ENCODE measurements at regions not wholly inside any gene's neighbourhood (a gene's known extent, or its start where the extent isn't known, plus 50 kb on each side); places are given as distances from the start of the nearest gene placed in this dataset.

DNA sequence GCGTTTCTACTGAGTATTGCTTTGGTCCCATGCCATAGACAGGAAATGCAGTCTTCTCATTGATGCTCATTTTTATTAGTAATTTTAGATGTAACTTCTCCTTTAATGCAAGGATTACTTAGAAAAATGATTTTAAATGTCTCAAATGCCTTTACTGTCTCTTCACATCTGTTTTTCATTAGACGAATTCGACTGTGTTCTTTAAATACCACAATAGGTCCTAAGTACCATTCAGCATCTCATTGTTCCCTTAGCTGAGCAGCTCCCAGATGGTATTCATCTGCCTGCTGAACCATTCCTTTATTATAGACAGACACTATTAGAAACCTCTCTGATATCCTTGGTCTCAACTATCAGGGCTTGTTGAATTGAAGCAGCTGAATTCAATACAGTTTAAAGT, 113.6 kb downstream of the LSMEM1 start:
- DNase-seq: no peak

DNA sequence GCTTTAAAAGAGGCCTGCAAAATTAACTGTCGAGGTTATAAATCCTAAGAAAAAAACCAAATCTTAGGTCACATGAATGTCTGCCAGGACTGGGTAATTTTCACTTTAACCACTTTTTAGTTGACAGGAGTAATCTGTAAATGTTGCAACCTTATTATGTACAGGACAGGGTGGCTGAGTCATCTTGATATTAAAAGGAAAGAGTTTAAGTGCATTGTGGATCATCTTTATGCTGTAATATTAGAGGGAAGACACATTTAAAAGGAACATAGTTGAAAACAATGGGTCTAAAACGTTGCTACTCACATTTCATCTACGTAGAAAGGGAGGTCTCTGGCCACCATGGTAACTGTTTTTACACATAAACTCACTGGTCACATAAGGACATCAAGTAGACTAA, 115.5 kb downstream of the LSMEM1 start:
- no peak for DNase-seq

DNA sequence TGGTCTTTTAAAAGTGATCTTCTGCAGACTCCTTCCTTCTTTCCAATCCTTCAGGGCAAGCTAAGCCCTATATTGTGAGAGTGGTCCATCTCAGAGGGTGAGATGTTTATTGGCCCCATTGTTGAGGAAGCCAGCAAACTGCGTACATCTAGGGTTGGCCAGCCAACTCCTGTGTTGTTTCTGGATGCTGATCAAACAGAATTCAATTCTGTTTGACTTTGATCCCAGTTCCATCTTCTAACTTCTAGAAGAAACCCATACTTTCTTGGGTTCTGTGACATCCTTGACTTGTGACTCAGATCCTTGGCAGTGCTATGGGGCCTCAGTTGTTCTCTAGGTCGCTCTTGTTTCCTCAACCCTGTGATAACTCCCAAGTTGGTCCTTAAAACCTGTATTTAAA, 116.2 kb downstream of the LSMEM1 start:
- no peak for DNase-seq

DNA sequence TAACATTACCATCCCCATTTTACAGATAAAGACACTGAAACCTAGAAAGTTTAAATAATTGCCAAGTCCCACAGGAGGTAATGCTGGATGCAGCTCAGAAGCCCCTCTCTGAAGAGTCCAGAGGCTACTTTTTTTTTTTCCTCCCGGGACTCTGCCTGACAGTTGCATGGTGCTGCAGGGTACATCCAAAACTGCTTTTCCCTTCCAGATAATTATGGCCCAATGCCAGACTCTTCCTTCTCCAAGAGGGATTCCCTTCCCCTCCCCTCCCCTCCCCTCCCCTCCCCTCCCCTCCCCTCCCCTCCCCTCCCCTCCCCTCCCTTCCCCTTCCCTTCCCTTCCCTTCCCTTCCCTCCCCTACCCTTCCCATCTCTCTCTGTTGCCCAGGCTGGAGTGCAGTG, 122.9 kb downstream of the LSMEM1 start:
- no peak for DNase-seq

DNA sequence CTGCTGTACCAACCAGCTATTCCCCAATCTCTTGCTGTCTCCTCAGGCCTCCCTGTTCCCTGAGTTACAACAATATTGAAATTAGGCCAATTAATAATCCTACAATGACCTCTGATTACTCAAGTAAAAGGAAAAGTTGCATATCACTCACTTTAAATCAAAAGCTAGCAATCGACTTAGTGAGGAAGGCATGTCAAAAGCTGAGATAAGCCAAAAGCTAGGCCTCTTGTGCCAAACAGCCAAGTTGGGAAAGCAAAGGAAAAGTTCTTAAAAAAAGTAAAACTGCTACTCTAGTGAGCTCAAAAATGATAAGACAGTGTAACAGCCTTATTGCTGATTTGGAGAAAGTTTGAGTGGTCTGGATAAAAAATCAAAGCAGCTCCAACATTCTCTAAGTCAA, 129.8 kb downstream of the LSMEM1 start:
- DNase-seq: no peak

DNA sequence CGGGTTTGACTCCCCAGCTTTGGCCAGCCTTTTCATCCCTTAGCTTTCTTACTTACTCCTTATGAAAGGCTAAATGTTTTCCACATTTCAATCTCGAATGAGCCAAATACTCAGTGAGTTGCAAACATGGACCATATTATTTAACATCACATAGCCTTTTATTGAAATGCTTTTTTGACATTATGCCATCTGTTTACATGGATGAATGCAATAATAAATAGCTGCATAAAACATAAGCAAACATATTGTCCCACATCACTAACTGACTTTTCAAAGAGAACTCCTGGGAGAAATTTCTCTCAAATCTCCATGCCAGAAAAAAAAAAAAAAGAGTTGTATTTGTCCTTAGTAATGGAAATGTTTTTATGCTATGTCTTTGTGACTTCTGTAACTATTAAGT, 134.9 kb downstream of the LSMEM1 start:
- no peak for DNase-seq

DNA sequence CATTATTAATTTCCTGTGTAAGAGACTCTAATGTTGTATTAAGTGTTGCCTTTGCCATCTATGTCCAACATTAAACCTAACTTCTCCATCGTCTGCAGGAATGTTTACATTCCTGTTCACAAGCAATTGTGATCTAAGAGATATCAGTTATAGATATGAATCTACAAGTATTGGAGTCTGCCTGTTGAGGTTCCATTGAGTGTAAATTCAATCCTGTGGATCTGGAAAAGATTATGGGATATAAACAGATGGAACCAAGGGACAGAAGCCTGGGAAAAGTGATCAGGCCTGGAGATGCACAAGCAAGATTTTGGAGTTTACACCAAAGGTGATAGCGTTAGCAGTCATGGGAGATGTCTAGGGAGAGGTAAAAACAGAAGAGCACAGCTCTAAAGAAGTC, 135.5 kb downstream of the LSMEM1 start:
- DNase-seq: no peak

DNA sequence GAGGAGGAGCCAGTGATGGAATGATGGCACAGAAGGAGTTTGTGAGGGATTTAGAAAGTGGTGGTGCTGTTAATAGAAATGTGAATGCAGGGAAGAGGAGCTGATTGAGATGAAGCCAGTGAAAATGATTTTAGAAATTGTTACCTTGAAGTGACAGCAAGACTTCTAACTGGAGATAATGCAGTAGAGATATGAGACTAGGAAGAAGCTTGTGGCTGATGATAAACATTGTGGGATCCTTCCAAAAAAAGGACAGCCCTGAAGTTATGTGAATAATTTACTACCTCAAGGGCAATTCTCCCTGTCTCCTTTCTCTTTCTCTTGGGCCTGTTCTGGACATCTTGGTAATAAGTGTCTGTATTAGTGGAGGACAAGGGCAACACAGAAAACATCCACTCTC, 138.6 kb downstream of the LSMEM1 start:
- DNase-seq: no peak

DNA sequence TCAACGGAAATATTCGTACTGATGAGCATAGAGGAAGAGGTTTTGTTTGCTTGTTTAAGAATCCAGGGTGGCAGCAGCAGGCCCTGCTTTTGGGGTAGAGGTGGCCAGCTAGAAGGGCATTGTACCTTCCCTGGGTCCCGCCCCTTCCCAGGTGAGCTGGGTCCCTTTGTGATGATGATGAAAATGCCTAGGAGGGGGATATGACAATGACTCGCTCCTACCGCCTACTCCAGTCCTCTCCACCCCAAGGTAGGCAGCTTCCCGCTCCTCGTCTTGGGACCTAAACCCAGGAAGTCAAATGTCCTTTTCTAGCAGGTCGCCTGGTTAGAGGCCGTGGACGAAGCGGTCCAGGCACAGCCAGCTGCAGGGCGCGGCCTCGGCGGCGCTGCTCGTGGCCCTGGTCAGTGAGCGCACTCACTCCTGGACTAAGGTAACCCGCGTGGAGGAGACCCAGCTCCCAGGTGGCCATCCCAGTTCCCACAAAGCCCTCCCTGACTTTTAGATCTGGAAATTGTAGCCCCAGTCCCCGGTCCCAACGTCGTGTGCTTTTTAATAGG, 141.4 kb downstream of the LSMEM1 start:
- DNase-seq: no peak

DNA sequence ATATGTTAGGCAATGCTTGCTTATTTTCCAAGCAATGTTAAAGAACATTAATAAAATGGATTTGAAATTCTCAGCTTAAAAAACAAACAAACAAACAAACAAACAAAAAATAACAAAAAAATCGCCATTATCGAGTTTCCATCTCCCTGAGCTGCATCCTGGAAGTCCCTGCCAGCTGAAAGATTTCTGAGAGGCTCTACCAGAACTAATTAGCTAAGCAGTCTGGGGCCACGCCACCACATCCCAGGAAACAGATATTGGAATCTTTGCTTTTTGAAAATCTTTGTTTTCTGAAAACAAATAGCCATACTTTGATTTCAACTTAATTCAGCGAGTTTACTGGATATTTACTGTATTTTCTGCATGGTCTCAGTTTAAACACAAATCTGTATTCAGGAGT, 143.6 kb downstream of the LSMEM1 start:
- DNase-seq: no peak

DNA sequence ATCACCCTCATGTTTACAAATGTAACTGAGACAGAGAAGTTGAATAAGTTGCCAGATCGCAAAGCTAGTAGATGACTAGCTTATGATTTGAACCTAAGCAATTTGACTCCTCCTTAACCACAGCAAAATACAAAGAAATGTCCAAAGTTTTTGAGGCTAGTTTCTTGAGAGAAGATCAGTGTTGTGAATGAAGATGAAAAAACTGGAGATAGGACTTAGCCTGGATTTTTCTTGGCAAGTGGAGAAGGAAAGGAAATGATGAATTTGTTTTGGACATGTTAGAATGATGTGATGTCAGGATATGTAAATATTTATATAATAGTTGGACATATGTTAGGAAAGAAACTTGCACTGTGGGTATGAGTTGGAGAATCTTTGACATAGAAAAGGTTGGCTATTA, 149.8 kb downstream of the LSMEM1 start:
- no peak for DNase-seq

DNA sequence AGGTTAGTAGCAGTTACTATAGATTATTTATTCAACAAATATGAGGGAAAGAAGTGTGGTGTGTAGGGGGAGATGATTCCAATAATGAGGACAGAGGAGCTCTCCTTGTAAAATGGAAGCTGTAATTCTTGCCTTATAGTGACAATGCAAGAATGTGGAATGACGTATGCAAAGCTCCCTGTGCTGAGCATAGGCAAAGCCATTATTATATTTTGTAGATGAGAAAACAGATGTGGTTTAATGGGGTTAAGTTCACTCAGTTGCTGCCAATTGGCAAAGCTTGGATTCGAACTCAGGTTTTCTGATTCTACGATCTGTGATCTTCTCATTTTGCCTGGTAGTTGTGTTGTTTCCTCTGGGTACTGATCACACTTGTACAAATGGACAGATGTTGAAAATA, 153.3 kb downstream of the LSMEM1 start:
- DNase-seq: no peak

DNA sequence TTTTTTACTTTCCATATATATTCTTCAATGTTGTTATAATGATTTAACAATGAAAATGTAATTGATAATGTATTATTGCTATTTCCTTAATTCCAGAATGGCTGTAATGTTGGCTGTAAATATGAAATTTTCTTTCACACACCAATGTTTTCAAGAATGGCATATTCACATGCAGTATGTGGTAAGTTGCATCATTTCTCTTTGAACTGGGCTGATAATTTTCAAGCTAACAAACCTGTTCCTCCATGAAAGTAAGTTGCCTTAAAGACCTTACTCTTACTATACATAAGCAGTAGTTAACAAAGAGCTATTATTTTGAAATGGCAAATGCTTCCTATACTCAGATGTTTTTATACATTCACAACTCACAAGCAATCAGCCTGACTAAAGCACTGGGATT, 154.5 kb downstream of the TMEM168 start:
- no peak for DNase-seq

DNA sequence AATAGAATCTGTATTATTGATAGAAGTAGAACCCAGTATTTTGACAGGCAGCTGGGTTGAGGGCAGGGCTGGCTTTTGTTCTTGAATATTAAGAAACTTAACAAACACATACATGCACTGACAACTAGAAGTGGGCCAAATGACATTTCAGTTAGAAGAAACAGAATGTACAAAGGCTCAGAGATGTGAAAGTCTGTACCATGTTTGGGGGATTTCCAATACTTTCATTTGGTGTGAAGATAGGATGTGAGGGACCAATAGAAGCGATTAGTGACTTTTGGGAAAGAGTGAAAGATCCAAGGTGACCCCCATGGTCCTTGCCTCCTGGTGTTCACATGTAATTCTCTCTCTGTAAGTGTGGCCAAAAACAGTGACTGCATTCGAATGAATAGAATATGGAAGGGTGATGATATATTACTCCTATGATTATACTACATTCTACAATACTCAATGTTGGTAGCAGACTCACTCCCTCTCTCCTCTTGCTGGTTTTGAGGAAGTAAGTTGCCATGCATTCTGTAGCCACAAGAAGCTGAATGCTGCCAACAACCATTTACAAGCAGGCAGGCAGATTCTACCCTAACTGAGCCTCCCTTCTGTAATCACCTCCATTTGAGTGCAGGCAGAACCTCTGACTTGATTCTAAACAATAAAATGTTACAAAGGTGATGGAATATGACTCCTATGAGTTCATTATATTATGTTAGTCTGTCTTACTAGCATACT, 151.4 kb downstream of the TMEM168 start:
- no peak for DNase-seq

DNA sequence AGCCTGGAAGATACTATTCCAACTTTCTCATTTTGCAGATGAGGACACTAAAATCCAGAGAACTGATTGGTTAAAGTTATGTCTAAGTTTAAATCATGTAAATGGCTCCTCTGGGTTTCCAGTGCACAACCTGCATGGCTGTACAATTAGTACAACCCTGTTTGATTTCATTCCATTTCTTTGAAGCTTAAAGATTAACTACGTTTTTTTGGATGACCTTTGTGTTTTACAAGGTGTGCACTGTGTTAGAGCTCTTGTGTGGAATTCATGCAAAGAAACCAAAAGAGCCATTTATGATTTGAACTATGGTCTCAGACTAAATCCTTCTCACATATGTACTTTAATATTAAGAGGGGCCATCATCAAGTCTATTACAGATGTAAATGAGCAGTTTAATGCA, 149.5 kb downstream of the TMEM168 start:
- DNase-seq: no peak

DNA sequence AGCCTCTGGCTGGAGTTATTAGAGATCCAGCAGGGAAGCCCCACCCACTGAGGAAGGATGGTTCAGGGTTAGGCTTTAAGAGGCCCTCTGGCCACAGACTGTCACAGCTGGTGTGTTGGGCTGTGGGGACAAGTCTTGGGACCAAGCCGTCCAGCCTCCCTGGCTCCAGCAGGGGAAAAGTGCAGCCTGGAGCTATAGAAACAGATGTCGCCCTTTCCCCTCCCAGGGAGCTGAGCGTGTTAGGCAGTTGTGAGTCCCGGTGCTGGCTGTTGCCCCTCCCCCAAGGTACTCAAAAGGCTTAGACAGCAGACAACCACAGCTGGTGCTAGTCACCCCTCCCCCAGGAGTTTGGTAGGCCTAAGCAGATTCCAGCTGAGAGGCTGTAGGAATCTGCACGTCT, 143.4 kb downstream of the TMEM168 start:
- no peak for DNase-seq

DNA sequence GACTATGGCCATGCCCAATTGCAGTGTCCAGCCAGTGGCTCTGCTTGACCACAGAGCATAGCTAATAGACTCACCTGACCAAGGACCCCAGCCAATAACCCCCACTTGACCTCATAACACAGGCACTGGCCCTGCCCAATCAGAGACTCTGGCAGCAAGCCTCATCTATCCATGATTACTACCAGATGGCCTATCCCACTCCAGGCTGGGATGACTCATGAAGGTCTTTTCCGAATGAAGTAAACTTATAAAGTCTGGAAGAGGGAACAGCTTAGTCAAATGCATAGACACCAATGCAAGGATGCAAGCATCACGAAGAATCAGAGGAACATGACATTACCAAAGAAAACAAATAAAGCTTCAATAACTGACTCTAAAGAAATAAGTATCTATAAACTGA, 141.4 kb downstream of the TMEM168 start:
- DNase-seq: no peak

DNA sequence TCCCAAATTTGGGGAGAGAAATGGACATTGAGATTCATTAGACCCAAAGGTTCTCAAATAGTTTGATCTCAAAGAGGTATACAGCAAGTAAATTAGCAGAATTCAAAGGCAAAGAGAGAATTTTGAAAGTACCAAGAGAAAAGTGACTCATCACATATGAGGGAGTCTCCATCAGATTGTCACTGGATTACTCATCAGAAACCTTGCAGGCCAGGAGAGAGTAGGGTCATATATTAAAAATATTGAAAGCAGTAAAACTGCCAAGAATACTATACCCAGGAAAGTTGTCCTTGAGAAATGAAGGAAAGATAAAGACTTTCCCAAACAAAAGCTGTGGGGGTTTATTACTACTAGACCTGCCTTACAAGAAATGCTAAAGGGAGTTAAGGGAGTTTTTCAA, 140.6 kb downstream of the TMEM168 start:
- no peak for DNase-seq

DNA sequence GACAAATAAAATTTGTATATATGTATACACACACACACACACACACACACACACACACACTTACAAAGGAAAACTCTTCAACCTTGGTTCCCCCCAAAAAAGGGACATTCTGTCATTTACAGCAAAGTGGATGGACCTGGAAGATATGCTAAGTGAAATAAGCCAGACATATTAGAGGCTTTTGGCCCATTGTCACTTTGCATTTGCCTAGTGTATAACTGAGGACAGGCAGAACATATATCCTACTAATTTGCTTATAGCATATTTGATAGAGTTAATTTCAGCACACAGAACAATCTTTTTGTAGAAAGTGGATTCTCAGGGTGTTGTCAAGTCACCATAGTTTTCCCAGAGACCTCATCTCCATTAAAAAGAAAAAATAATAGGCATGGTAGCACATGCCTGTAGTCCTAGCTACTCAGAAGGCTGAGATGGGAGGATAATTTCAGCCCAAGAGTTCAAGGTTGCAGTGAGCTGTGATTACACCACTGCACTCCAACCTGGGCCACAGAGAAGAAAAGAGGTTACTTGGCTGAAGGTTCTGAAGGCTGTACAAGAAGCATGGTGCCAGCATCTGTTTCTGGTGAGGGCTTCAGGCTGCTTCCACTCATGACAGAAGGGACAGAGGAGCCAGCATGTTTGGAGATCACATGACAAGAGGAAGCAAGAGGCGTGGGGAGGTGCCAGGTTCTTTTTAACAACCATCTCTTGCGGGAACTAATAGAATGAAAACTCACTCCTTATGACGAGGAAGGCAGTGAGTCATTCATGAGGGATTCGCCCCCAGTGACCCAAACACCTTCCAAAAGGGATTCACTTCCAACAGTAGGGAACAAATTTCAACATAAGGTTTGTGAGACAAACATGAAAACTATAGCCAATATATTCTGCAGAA, 135.6 kb downstream of the TMEM168 start:
- DNase-seq: no peak

DNA sequence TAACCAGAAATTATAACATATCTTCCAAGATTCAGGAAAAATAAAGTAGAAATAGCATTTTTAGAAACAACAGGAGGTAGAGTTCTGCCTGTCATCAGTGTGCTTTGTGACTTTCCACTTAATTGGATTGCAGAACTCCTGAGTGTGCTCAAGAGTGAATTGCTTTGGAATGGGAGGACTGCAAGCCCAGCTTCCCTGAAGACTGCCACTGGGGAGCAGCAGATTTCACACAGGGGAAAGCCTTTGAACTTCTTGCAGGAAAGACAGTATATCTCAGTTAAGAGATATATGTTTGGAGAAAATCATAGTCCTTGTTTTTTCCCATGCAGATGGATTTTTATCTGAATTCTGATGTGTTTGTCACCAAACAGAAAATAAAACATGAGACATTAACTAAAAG, 124.5 kb downstream of the TMEM168 start:
- DNase-seq: no peak

DNA sequence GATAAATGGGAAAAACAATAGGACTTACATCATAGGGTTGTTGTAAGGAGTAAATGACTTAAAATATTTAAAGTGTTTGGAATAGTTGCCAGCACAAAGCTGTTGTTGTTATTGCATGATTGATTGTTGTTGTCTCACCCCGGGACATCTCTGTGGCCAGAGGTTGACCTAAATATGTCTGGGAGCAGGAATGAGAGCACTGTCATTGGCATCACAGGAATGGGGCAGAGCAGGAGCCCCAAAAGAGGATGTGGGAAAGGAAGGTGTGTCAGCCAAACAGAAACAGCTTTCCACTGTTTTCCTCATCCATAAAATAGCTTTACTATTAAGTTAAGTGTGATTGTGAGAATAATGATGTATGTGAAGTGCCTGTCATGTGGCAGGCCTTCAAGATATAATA, 121.6 kb downstream of the TMEM168 start:
- no peak for DNase-seq

DNA sequence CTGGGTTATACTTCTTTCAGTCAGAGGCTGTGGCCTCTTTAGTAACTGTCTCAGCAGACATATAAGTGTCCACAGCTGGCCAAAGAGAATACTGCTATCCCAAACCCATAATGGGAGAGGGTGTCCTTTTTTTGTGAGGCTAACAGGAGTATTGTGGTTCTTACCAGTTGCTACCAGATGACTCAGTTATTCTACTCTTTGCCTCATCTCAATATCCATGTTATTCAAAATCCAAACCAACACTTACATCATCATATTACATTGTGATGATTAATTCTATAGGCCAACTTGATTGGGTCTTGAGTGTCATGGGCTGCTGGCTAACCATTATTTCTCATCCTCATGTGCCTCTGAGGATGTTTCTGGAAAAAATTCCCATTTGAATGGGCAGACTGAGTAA, 120.9 kb downstream of the TMEM168 start:
- DNase-seq: no peak

DNA sequence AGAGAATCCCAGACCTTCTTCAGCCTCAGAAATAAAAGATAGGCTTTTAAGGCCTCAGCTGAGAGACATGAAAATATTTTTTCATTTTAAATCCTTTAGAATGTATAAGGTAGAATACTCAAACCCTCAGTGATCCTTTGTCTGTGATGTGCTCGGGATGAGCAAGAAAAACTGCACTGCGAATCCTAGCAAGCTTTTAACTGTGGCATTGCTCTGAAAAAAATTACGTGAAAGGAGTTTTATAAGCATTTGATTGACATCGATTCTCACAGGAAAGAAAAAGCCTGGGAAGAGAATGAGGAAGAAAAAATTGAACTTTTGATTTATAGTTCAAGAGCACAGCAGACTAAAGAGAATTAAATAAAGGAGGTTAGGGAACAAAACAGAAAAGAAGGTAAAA, 120.0 kb downstream of the TMEM168 start:
- no peak for DNase-seq

DNA sequence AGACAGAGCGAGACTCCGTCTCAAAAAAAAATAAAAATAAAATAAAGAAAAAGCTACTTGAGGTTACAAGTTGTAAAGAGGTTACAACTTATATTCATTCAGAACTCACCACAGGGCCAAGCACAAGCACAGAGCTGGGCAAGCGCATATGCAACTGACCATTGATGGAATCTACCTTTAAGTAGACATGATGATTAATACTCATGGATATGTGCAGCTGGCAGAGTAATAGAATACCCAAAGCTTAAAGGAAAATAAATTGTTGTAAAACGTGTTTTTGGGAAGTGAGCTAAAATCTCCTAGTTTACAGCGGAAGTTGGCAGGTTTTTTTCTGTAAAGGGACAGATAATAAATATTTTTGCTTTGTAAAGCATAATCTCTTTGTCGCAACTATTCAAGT, 111.6 kb downstream of the TMEM168 start:
- DNase-seq: no peak

All from CD4-positive, alpha-beta T cell treated with Interleukin-4 for 1 hour (primary cell).